Ammon's horn (tissue), 1 donor: ENCODE measurements at regions not wholly inside any gene's neighbourhood (a gene's known extent, or its start where the extent isn't known, plus 50 kb on each side); places are given as distances from the start of the nearest gene placed in this dataset.
A peak's percentile ranks its signal among the peaks of the same experiment; 100 is the strongest.

Experiments
- DNase-seq: peaks from one replicate; pipeline ENCODE4 v3.0.0-alpha.2; 2016; ENCODE audit warnings: low spot score

GRCh38 chr2:8571792-8572499, 109.9 kb upstream of the ID2 start:
- DNase-seq: no peak

GRCh38 chr2:8572712-8573233, 109.1 kb upstream of the ID2 start:
- no peak for DNase-seq

DNA sequence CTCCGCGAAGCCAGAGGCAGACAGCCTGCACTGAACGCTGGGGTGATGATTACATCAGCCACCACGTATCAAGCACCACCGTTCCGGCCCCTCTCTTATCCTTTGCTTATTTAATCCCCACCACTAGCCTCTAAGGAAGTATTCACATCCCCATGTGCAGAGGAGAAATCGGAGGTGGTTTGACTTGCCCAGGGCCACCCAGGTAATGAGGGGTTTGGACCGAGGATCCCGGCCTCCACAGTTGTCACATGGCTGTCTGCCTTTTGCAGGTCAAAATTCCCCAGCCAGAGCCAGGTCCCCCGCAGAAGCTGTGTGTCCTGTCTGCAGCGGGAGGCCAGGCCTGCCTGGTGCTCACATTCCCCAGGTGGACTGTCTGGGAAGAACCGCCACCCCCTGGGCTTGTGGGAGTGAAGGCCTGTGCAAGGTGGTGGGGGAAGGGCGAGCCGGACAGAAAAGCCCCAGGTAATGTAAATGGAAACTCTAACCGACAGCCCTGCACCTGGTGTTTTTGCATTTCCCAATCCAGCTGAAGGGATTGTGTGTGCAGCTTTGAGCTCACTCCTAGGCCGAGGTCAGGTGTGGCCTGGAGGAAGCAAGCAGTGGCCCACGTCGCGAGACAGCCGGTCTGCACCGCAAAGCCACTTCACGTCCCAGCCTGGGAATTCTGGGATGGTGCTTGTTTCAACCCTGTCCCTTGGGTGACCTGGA, 108.5 kb upstream of the ID2 start:
- DNase-seq: no peak

- DNase-seq: no peak
Measured at GRCh38 chr2:8573942-8574195, 108.0 kb upstream of the ID2 start.

- DNase-seq: no peak
Measured at GRCh38 chr2:8574196-8575037, 107.4 kb upstream of the ID2 start.

GRCh38 chr2:8575038-8575833, 106.6 kb upstream of the ID2 start:
- peak; percentile 41 for DNase-seq

DNA sequence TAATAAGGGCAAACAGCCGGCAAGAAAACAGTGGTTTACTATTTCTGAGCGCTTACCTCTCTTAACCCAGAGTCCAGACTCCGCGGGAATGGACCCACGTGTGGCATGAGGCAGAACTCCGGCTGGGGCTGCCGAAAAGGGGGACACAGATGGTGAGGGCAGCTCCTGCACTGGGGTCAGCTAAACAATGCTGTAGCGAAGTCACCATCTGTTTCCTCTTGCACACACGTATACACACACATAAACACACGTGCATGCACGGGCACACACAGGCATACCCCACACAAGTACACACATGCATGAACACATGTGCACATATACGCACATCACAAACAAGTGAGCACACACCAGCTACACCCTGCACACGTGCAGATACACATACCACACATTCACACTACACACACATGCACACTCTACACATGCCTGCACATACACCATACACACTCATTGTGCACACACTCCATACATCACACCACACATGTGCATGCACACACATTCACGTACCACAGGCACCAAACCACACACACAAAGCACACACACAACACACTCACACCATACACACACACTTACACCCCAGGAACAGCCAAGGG, 105.9 kb upstream of the ID2 start:
- DNase-seq: peak; percentile 43

DNA sequence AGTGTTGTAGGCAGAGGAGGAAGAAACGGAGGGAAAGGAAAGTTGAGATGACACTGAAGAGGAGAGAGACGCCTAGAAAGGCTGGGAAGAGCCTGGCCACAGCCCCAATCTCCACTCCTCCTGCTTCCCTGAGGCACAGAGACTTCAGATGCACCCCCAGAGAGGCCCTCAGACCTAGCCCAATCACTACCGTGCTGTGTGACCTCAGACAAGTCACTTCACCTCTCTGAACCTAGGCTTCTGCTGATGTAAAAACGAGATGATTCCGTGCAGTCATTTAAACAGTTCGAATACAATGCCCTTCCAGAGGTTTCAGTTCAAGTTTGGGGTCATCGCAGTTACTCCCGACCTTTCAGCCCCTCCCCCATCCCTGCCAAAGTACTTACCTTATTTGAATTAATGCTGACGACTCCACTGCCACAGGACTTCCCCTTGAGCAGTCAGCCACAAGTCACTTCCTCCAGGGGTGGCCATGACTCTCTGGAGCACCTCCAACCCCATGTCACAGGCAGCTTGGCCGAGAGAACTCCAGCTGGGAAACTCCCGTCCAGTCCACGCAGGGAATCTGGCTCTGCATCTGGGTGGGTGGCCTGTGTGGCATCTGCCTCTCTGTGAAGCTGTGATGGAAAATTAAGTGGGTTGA, 105.2 kb upstream of the ID2 start:
- peak; percentile 58 for DNase-seq

GRCh38 chr2:8577573-8577972, 104.3 kb upstream of the ID2 start:
- no peak for DNase-seq

- no peak for DNase-seq
Measured at GRCh38 chr2:8578335-8579244, 103.3 kb upstream of the ID2 start.

DNA sequence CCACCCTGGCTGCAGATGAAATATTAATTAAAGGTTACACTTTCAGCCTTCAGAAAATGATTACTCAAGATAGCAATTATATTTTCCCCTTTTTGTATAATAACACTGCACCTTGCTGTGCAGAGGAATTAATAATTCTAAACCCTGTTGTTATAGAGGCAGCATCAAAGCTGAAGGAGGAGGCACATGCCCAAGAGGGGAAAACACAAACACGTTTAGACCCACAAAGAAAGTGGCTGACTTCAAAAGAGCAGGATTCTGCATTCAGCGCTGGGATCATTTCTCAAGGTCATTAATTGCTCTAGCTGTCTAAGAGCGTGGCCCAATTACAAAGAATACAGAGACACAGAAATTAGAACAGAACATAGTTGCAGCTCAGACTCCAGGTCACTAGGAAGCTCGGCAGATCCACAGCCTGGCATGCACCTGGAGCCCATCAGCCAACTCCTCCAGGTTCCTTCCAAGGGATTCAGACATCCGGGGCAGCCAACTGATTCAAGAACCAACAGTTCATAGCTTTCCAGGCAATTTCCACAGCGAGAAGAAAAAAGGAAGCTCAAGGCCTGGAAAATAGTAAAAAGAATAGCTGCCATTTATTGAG, 102.3 kb upstream of the ID2 start:
- no peak for DNase-seq

DNA sequence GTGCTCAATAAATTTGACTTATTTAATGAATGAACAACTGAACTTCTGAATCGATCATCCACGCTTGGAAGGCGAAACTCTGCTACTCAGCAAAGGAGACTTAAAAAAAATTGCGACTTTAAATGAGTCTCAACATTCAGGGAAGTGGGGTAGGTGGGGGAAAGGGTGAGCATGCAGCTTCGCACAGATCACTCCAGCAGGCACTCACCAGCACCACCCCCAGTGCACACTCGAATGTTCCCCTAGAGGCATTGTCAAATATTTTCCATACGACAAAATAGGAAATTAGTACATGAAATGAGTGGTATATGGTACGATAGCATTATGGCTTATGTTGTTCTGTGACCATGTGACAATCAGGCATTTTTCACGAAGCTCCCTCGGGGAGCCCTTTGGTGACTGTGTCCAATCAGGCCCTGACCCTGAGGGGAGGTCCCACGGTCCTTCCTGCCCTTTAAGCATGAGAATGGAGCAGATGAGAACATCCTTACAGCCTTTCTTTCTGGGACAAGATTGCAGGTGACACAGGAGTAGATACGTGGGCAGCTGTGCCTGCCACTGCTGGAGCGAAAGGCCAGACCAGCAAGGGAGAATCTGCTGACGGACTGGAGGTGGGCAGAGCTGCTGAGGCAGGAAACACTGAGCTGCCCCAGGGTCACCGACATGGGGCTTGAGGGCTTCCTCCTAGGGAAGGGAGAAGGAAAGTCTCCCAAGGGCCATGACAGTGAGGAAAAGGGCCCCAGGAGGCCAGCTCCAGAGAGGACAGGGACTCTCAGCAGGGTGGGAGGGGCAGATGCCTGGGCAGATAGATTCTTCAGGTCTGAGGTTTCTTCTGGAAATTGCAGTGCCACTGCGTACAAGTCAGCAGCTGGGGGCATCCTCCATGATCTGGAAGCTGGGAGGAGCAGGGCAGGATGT, 101.3 kb upstream of the ID2 start:
- peak; percentile 1 for DNase-seq

- DNase-seq: peak; percentile 1
Measured at GRCh38 chr2:8581234-8581561, 100.7 kb upstream of the ID2 start.

DNA sequence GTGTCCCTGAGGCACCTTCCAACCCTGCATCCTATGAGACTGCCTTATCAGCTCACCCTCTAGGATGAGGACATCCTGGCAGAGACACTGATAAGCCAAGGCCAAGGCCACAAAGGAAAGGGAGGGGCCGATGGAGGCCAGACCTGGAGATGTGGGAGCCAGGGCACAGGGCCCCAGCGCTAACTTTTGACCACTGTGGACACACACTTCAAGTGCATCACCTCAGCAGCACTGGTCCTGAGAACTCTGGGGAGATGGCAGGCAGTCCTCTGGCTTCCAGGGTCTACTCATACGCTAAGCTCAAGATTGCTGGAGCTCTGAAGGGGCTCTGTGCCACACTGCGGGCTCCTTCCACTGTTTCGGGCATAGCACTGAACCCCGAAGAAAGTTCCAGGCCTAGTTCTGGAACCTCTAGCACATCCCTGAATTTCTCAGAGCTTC, 100.2 kb upstream of the ID2 start:
- DNase-seq: no peak

DNA sequence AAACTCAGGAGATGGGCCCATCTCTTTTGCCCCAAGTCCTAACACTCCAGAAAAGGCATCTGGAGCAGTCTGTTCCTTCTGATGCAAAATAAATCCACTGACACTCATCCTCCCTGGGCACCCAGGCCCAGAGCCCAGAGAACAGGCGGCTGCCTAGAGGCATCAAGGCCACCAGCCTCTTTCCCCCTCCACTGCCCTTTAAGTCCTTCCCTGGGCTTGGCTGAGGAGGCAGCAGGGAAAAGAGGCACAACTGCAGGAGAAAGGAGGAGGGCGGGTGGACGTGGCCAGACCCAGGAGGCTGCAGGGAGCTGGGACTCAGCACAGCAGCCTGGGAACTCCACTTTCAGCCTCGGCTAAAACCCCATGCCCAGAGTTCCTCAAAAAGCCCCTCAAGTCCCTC, 99.7 kb upstream of the ID2 start:
- peak; percentile 1 for DNase-seq

- DNase-seq: no peak
Measured at GRCh38 chr2:8582651-8583399, 99.0 kb upstream of the ID2 start.

DNA sequence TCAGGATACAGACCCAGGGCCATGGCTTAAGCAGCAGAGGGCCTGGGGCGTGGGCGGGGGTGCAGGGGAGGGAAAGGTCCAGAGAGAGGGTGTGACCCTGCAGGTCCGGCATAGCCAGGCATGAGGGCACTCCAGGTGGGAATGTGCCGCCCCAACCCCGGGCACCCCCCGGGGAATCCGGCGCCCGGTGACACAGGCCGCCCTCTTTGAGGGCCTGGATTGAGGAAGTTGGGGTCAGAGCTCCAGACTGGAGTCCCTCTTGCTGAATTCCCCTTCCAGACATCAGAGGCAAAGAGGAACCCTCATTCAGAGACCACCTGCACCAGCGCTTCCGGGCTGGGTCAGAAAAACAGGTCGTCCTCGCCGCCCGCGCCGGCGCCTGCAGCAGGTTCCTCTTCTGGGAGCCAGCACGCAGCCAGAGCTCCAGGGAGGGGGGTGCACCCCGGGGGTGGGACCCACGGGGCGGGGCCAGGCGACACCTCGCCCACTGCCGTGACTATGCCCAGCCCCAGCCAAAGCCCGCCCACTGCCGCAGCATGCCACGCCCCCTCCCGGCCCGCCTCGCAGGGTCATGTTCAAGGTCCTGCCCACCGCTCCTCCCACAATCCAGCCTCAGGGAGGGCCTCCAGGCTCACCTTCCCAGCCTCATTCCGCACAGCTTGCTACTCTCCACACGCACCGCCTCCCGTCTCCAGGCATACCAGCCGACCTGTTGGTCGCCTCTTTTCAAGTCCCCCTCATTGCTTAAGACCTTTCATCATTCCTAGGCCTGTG, 98.3 kb upstream of the ID2 start:
- peak; percentile 86 for DNase-seq
